ENCODE measurements at regions not wholly inside any gene's neighbourhood (a gene's known extent, or its start where the extent isn't known, plus 50 kb on each side); places are given as distances from the start of the nearest gene placed in this dataset.
A peak's percentile ranks its signal among the peaks of the same experiment; 100 is the strongest.

GRCh38 chr14:99032759-99033158, 239.2 kb downstream of the BCL11B start:
- Histone ChIP-seq H2AK5ac (ENCODE audit: low read depth, low read length) (no peak overlapping the region), H3K4me3 (ENCODE audit: low read length in 2 of 2) (no peak overlapping the region), H3K27ac (replicated peaks; ENCODE audit: low read length) (no peak overlapping the region), H3K4ac (ENCODE audit: low read length) (no peak overlapping the region), H4K91ac (ENCODE audit: low read depth, low read length, poor library complexity) (no peak overlapping the region), H2AFZ (ENCODE audit: low read length) (no peak overlapping the region), H4K8ac (ENCODE audit: low read depth, low read length) (no peak overlapping the region), H2BK12ac (ENCODE audit: low read length) (no peak overlapping the region), H2BK5ac (ENCODE audit: low read length) (no peak overlapping the region), H3K18ac (ENCODE audit: low read length) (no peak overlapping the region), H2BK15ac (ENCODE audit: low read length) (no peak overlapping the region), H3K27me3 (ENCODE audit: control insufficient read depth in 3 of 3, insufficient read depth in 3 of 3, low read depth in 1 of 3, low read length in 3 of 3) (peaks cover 0 to 7% (median 0%) of the 10 kb centered on the region in 3 experiments), H3K9me3 (replicated peaks in 1 of 2; ENCODE audit: control insufficient read depth in 2 of 2, insufficient read depth in 1 of 2, low read depth in 1 of 2, low read length in 2 of 2) (no peaks in the 10 kb centered on the region), H2BK120ac (ENCODE audit: low read depth, low read length) (no peak overlapping the region), H3K23ac (ENCODE audit: low read depth, low read length, poor library complexity) (no peak overlapping the region), H3K4me1 (ENCODE audit: control insufficient read depth in 2 of 2, insufficient read depth in 1 of 2, low read depth in 1 of 2, low read length in 2 of 2) (peaks cover 0 to 13% of the 10 kb centered on the region in 2 donors), H3K4me2 (ENCODE audit: insufficient read depth, low read length, poor library complexity, severe bottlenecking) (no peak overlapping the region), H3K79me1 (ENCODE audit: low read depth, low read length) (no peaks in the 10 kb centered on the region), H3K36me3 (replicated peaks in 1 of 2; ENCODE audit: control insufficient read depth in 2 of 2, insufficient read depth in 2 of 2, low read length in 2 of 2) (no peaks in the 10 kb centered on the region), H3K9ac (ENCODE audit: low read depth, low read length, poor library complexity) (no peak overlapping the region), H3K14ac (ENCODE audit: low read length) (no peak overlapping the region)
- WGBS, 2 donors (ENCODE audit: extremely low coverage in 2 of 2, insufficient read length in 2 of 2, insufficient replicate concordance in 1 of 2) = no CpG with 5 or more reads among the region's 8 CpGs
- no peak for DNase-seq (ENCODE audit: low spot score)

- H2BK12ac ChIP-seq (ENCODE audit: low read length) = no peak overlapping the region
- H3K18ac ChIP-seq (ENCODE audit: low read length) = peak overlapping the region; percentile 29
- peaks cover 0 to 7% (median 0%) of the 10 kb centered on the region in 3 experiments for H3K27me3 ChIP-seq (ENCODE audit: control insufficient read depth in 3 of 3, insufficient read depth in 3 of 3, low read depth in 1 of 3, low read length in 3 of 3)
- H3K4me2 ChIP-seq (ENCODE audit: insufficient read depth, low read length, poor library complexity, severe bottlenecking) = no peak overlapping the region
- H3K9me3 ChIP-seq (replicated peaks in 1 of 2; ENCODE audit: control insufficient read depth in 2 of 2, insufficient read depth in 1 of 2, low read depth in 1 of 2, low read length in 2 of 2) = no peaks in the 10 kb centered on the region
- H3K4me1 ChIP-seq (ENCODE audit: control insufficient read depth in 2 of 2, insufficient read depth in 1 of 2, low read depth in 1 of 2, low read length in 2 of 2) = peaks cover 0 to 13% of the 10 kb centered on the region in 2 donors
- no peak overlapping the region for H4K91ac ChIP-seq (ENCODE audit: low read depth, low read length, poor library complexity)
- no peak for DNase-seq (ENCODE audit: low spot score)
- H3K36me3 ChIP-seq (replicated peaks in 1 of 2; ENCODE audit: control insufficient read depth in 2 of 2, insufficient read depth in 2 of 2, low read length in 2 of 2) = no peaks in the 10 kb centered on the region
- H2AK5ac ChIP-seq (ENCODE audit: low read depth, low read length) = no peak overlapping the region
- no peak overlapping the region for H2BK5ac ChIP-seq (ENCODE audit: low read length)
- no peak overlapping the region for H3K14ac ChIP-seq (ENCODE audit: low read length)
- no peaks in the 10 kb centered on the region for H3K79me1 ChIP-seq (ENCODE audit: low read depth, low read length)
- H2AFZ ChIP-seq (ENCODE audit: low read length) = no peak overlapping the region
- no peak overlapping the region for H3K27ac ChIP-seq (replicated peaks; ENCODE audit: low read length)
- WGBS, 2 donors (ENCODE audit: extremely low coverage in 2 of 2, insufficient read length in 2 of 2, insufficient replicate concordance in 1 of 2) = no CpG with 5 or more reads among the region's 9 CpGs
- H3K4me3 ChIP-seq (ENCODE audit: low read length in 2 of 2) = no peak overlapping the region
- no peak overlapping the region for H3K9ac ChIP-seq (ENCODE audit: low read depth, low read length, poor library complexity)
- H3K23ac ChIP-seq (ENCODE audit: low read depth, low read length, poor library complexity) = no peak overlapping the region
- no peak overlapping the region for H4K8ac ChIP-seq (ENCODE audit: low read depth, low read length)
- no peak overlapping the region for H2BK120ac ChIP-seq (ENCODE audit: low read depth, low read length)
- H2BK15ac ChIP-seq (ENCODE audit: low read length) = no peak overlapping the region
- no peak overlapping the region for H3K4ac ChIP-seq (ENCODE audit: low read length)
Measured at GRCh38 chr14:99033951-99034350, 238.0 kb downstream of the BCL11B start.

GRCh38 chr14:99034711-99035171, 237.3 kb downstream of the BCL11B start:
- Histone ChIP-seq H3K14ac (ENCODE audit: low read length) (no peak overlapping the region), H2AK5ac (ENCODE audit: low read depth, low read length) (no peak overlapping the region), H3K4me2 (ENCODE audit: insufficient read depth, low read length, poor library complexity, severe bottlenecking) (no peak overlapping the region), H3K18ac (ENCODE audit: low read length) (no peak overlapping the region), H3K27ac (replicated peaks; ENCODE audit: low read length) (no peak overlapping the region), H3K79me1 (ENCODE audit: low read depth, low read length) (no peaks in the 10 kb centered on the region), H2BK15ac (ENCODE audit: low read length) (no peak overlapping the region), H4K8ac (ENCODE audit: low read depth, low read length) (no peak overlapping the region), H3K4me1 (ENCODE audit: control insufficient read depth in 2 of 2, insufficient read depth in 1 of 2, low read depth in 1 of 2, low read length in 2 of 2) (peaks cover 0 to 11% of the 10 kb centered on the region in 2 donors), H4K91ac (ENCODE audit: low read depth, low read length, poor library complexity) (no peak overlapping the region), H3K36me3 (replicated peaks in 1 of 2; ENCODE audit: control insufficient read depth in 2 of 2, insufficient read depth in 2 of 2, low read length in 2 of 2) (no peaks in the 10 kb centered on the region), H3K9ac (ENCODE audit: low read depth, low read length, poor library complexity) (no peak overlapping the region), H3K23ac (ENCODE audit: low read depth, low read length, poor library complexity) (no peak overlapping the region), H2AFZ (ENCODE audit: low read length) (no peak overlapping the region), H2BK5ac (ENCODE audit: low read length) (no peak overlapping the region), H3K27me3 (ENCODE audit: control insufficient read depth in 3 of 3, insufficient read depth in 3 of 3, low read depth in 1 of 3, low read length in 3 of 3) (peaks cover 0 to 7% (median 0%) of the 10 kb centered on the region in 3 experiments), H3K9me3 (replicated peaks in 1 of 2; ENCODE audit: control insufficient read depth in 2 of 2, insufficient read depth in 1 of 2, low read depth in 1 of 2, low read length in 2 of 2) (no peaks in the 10 kb centered on the region), H2BK120ac (ENCODE audit: low read depth, low read length) (no peak overlapping the region), H2BK12ac (ENCODE audit: low read length) (no peak overlapping the region), H3K4me3 (ENCODE audit: low read length in 2 of 2) (no peak overlapping the region), H3K4ac (ENCODE audit: low read length) (no peak overlapping the region)
- no CpG with 5 or more reads among the region's 16 CpGs for WGBS, 2 donors (ENCODE audit: extremely low coverage in 2 of 2, insufficient read length in 2 of 2, insufficient replicate concordance in 1 of 2)
- DNase-seq (ENCODE audit: low spot score) = no peak

GRCh38 chr14:99035268-99035667, 236.7 kb downstream of the BCL11B start:
- WGBS, 2 donors (ENCODE audit: extremely low coverage in 2 of 2, insufficient read length in 2 of 2, insufficient replicate concordance in 1 of 2) = no CpG with 5 or more reads among the region's 4 CpGs
- H3K79me1 ChIP-seq (ENCODE audit: low read depth, low read length) = no peaks in the 10 kb centered on the region
- H3K27me3 ChIP-seq (ENCODE audit: control insufficient read depth in 3 of 3, insufficient read depth in 3 of 3, low read depth in 1 of 3, low read length in 3 of 3) = peaks cover 0 to 10% (median 0%) of the 10 kb centered on the region in 3 experiments
- no peak overlapping the region for H2BK5ac ChIP-seq (ENCODE audit: low read length)
- no peak overlapping the region for H4K91ac ChIP-seq (ENCODE audit: low read depth, low read length, poor library complexity)
- H3K9ac ChIP-seq (ENCODE audit: low read depth, low read length, poor library complexity) = no peak overlapping the region
- H2BK15ac ChIP-seq (ENCODE audit: low read length) = peak overlapping the region; percentile 95
- no peak overlapping the region for H2AFZ ChIP-seq (ENCODE audit: low read length)
- H3K18ac ChIP-seq (ENCODE audit: low read length) = no peak overlapping the region
- H3K23ac ChIP-seq (ENCODE audit: low read depth, low read length, poor library complexity) = no peak overlapping the region
- no peak overlapping the region for H3K4me2 ChIP-seq (ENCODE audit: insufficient read depth, low read length, poor library complexity, severe bottlenecking)
- H3K4me1 ChIP-seq (ENCODE audit: control insufficient read depth in 2 of 2, insufficient read depth in 1 of 2, low read depth in 1 of 2, low read length in 2 of 2) = peaks cover 0 to 14% of the 10 kb centered on the region in 2 donors
- H4K8ac ChIP-seq (ENCODE audit: low read depth, low read length) = no peak overlapping the region
- H2BK12ac ChIP-seq (ENCODE audit: low read length) = no peak overlapping the region
- H3K4me3 ChIP-seq (ENCODE audit: low read length in 2 of 2) = no peak overlapping the region
- H3K27ac ChIP-seq (replicated peaks; ENCODE audit: low read length) = no peak overlapping the region
- no peak overlapping the region for H2AK5ac ChIP-seq (ENCODE audit: low read depth, low read length)
- no peak overlapping the region for H3K4ac ChIP-seq (ENCODE audit: low read length)
- no peak overlapping the region for H3K14ac ChIP-seq (ENCODE audit: low read length)
- H3K9me3 ChIP-seq (replicated peaks in 1 of 2; ENCODE audit: control insufficient read depth in 2 of 2, insufficient read depth in 1 of 2, low read depth in 1 of 2, low read length in 2 of 2) = no peaks in the 10 kb centered on the region
- DNase-seq (ENCODE audit: low spot score) = no peak
- no peaks in the 10 kb centered on the region for H3K36me3 ChIP-seq (replicated peaks in 1 of 2; ENCODE audit: control insufficient read depth in 2 of 2, insufficient read depth in 2 of 2, low read length in 2 of 2)
- H2BK120ac ChIP-seq (ENCODE audit: low read depth, low read length) = no peak overlapping the region
